GM04504 (cell line): ENCODE measurements at regions not wholly inside any gene's neighbourhood (a gene's known extent, or its start where the extent isn't known, plus 50 kb on each side); places are given as distances from the start of the nearest gene placed in this dataset.

Experiments
- DNase-seq: peaks from one replicate; pipeline ENCODE4 v3.0.0-alpha.2; 2012; ENCODE audit warnings: low read depth

DNA sequence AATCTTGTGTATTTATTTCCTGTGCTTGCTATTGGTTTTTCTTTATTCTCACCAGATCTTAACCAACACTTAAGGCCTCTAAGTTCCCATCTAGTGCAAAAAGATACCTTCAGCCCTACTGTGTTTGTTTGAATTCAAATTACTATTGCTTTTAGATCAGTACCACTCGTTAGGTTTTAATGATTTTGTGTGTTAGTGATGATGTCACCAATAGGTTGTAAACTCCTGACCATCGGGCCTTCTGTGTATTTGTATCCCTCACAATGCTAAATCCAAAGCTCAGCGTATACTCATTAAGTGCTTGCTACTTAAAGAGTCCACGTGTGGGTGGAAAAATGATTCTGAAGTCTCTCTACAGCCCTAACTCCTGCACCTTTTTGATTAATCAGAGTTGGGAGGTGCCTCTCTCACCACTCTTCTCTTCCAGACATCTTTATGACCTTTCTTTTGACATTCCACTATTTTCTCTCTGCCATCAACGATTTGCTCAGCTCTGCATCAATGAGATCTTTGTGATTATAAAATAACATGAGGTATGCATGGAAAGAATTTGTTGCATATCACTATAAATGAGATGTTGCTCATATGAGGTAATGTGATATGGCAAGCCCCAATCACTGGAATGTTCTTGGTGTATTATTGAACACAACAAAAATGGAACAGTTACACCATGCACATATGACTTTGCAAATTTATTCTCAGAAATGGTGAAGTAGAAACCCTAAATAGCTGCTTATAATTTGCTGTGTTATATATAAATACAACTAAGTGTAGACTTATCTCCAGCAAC lies 55.1 kb upstream of the LAMA2 start:
- no peak for DNase-seq

- no peak for DNase-seq
These were observed 56.3 kb upstream of the LAMA2 start for GRCh38 chr6:128826606-128827005.

- DNase-seq, result no peak
These were observed 60.7 kb upstream of the LAMA2 start for GRCh38 chr6:128822271-128822670.

DNA sequence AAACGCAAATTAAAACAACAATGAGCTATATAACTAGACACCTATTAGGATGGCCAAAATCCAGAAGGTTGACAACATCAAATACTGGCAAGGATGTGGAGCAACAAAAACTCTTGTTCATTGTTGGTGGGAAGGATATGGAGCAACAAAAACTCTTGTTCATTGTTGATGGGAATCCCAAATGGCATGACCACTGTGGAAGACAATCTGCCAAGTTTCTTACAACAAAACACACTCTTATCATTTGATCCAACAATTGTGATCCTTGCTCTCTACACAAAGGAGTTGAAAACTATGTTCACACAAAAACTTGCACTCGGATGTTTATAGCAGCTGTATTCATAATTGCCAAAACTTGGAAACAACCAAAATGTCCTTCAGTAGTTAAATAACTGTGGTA lies 61.8 kb upstream of the LAMA2 start:
- DNase-seq, result no peak

DNA sequence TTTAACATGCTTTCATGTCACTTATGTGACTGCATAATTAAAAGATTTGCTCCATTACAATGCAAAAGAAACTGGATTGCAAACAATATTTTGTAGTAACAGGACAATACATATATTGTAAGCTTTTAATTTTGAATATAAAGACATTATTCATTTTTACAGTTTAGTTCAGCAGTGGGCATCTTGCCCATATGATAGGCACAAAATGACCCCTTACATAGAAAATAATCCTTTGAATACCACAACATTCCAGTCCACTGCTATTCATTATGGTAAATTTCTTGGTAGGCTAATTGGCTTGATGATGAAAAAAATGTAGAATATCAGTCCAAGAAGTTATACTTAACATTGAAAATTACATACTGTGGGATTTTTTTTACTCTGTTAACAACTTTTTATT lies 74.1 kb upstream of the LAMA2 start:
- no peak for DNase-seq

DNA sequence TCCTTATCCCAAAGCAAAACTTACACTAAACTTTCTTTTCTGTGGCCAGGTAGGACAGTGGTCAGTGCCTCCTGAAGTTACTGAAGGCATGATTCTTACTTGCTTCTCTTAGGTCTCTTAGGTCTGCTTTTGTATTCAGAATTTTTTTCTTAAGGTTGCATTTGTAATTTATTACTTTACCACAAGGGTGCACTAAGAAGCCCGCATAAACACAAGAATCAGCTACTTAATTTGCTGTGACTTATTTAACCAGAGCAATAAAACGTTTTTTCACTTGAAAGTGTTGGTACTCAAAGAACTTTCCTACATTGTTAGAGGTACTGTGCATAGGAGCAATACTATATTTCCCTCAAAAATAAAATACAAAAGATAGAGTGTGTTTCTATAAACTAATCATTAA lies 75.4 kb upstream of the LAMA2 start:
- peak; percentile 12 for DNase-seq

DNA sequence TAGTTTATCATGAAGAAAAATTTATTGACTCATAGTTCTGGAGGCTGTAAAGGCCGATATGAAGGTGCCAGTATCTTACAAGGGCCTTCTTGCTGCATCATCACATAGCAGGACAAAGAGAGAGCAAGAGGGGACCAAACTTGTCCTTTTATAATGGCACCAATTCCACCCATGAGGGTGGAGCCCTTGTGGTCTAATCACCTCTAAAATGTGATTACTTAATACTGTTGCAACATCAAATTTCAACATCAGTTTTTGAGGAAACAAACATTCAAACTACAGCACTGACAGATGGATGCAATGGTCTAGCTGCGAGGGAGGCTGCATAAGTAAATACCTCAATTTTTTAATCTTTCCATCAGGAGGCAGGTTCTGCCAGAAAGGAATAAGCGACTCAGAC lies 76.7 kb upstream of the LAMA2 start:
- peak; percentile 10 for DNase-seq

DNA sequence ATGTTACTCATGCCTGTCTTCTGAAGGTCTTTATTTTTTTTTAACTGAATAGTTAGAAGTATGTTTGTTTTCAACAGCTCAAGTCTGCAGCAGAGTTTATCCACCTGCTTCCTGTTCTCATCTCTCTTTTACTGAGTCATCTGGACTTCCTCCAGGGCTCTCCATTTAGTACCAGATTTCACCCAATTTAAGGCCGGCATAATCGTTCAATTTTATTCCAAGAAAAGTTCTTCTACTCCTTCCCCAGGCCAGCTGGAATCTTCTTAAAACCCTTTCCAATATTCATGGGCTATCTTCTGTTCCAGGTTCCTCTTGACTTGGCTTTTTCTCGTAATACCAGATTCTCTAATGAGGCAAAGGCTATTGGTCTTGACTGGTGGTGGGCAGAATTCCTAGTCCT lies 79.0 kb upstream of the LAMA2 start:
- DNase-seq, result peak; percentile 15

GRCh38 chr6:128801621-128802020 lies 81.3 kb upstream of the LAMA2 start:
- DNase-seq, result no peak

GRCh38 chr6:128784266-128784665 lies 98.7 kb upstream of the LAMA2 start:
- no peak for DNase-seq

- no peak for DNase-seq
These were observed 114.8 kb upstream of the LAMA2 start for GRCh38 chr6:128768187-128768586.

- DNase-seq, result no peak
These were observed 115.2 kb upstream of the LAMA2 start for GRCh38 chr6:128767705-128768104.

GRCh38 chr6:128767150-128767549 lies 115.8 kb upstream of the LAMA2 start:
- no peak for DNase-seq

DNA sequence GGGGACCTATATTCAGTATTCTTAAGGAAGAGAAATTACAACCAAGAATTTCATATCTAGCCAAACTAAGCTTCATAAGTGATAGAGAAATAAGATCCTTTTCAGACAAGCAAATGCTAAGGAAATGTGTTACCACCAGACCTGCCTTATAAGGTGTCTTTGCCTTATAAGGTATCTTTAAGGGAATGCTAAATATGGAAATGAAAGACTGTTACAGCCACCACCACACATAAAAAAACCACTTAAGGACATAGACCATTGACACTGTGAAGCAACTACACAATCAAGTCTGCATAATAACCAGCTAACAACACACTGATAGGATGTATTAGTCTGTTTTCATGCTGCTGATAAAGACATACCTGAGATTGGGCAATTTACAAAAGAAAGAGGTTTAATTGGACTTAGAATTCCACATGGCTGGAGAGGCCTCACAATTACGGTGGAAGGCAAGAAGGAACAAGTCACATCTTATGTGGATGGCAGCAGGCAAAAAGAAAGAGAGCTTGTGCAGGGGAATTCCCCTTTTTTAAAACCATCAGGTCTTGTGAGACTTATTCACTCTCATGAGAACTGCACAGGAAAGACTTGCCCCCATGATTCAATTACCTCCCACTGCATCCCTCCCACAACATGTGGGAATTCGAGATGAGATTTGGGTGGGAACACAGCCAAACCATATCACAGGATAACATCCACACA lies 119.2 kb upstream of the LAMA2 start:
- no peak for DNase-seq

- DNase-seq, result no peak
These were observed 123.0 kb upstream of the LAMA2 start for GRCh38 chr6:128759901-128760300.

- DNase-seq, result no peak
These were observed 123.5 kb upstream of the LAMA2 start for GRCh38 chr6:128759447-128759846.

DNA sequence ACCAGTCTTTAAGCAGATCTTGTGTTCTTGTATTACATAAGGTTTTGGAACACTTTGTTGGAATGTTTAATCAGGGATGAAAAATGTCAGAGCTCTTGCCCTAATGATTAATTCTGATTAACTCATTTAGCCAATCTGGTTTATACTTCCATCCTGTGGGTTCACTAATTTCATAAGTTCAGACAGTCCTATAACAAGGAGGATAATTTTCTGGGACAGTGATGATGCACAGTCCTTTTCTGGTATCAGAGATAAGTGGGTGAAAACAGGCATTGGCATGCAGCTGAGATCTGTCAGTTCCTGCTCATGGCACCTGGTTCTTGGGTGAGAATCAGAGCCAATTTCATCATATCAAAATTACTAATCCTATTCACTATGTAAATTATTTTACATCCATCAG lies 125.0 kb upstream of the LAMA2 start:
- no peak for DNase-seq

DNA sequence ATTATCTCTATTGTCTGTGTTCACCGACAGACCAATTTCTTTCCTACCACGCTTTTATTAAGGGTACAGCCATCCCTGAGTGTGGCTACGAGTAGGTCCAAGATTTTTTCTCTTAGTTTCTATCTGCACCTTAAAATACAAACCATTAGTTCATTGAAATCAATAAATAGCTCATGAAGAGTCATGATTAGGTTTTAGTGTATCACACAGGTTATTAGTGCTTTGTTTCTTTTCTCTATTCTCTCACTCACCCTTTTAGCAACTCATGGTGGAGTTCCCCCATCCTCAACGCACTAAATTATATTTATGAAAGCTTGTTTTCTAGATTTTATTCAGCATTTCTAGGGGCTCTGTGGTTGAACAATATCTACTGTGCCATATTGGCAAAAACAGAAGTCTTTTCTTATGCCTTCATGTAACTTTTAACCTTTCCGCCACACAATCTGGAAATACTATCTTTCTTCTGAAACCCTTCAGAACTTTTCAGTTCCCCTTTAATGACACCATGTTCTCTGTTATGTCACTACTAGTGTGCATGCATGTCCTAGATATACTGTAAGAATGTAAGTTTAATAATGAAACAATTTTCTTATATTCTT lies 128.2 kb upstream of the LAMA2 start:
- no peak for DNase-seq

DNA sequence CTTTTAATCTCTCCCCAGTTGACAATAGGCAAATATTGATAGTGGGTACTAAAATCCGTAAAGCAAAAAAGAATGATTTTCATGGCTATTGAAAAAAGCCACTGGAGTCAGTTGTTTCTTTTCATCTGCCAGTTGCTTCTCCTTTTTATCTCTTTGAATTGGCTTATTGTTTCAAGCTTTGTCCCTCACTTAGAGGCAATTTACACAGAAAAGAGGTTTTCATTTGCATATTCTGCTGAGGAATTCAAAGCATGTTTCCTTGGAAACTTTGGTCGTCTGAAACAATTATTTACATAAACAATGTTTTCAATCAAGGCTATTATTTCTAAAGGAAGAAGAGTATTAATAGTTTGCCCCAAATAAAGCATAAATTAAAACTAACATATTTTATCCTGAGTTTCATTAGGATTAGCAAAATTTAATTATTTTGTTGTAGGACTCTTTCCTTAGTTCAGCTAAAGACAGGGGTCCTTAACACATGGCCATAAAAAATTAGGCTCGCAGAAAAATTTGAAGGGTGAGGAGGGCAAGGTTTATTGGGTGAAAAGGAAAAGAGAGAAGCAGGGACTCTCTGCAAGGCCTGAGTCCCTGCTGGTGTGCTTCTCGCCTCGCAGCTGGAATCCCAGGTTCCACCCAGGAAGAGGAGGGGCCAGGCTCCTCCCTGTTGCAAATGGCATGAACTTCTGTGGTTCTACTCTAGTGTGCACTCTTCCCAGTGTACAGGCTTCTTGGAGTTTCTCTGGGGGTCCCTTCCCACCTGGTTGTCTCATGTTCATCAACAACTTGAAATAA lies 138.8 kb upstream of the LAMA2 start:
- no peak for DNase-seq

- no peak for DNase-seq
These were observed 140.0 kb upstream of the LAMA2 start for GRCh38 chr6:128742900-128743299.

GRCh38 chr6:128740951-128741350 lies 142.0 kb upstream of the LAMA2 start:
- DNase-seq, result no peak

DNA sequence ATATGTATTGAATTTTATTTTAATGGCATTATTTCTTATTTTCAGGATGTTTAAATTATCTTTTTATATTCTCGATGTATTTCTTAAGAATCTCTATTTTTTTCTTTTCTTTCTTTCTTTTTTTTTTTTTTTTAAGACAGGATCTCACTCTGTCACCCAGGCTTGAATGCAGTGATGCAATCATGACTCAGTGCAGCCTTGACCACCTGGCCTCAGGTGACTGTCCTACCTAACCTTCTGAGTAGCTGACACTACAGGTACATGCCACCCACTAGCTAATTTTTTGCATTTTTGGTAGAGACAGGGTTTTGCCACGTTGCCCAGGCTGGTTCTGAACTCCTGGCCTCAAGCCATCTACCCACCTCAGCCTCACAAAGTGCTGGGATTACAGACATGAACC lies 143.8 kb upstream of the LAMA2 start:
- no peak for DNase-seq

DNA sequence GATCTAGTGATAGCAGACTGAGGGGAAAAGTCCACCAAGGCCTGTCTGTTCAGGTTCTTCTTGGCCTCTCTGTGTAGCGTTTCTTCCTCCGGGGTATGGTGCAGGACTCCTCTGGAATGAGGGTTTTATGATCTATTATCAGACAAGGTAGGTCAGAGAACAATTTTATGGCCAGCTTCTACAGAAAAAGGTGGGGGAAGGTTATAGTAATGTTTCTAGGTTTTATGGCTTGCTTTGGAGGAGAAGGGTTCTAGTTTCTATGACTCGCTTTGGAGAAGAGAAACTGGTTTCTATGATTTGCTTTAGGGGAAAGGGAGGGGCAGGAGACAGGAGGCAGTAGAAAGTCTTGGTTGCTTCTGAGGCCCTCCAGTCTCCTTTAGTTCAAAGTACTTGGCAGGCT lies 144.8 kb upstream of the LAMA2 start:
- no peak for DNase-seq
